HG03139 (cell line): ENCODE measurements at regions not wholly inside any gene's neighbourhood (a gene's known extent, or its start where the extent isn't known, plus 50 kb on each side); places are given as distances from the start of the nearest gene placed in this dataset.
A peak's percentile ranks its signal among the peaks of the same experiment; 100 is the strongest.

Experiments
- ATAC-seq: cut with Tn5 transposase; IDR thresholded peaks from one replicate; pipeline ENCODE4 v1.9.1; 2021; ENCODE audit not compliant: unreplicated experiment

DNA sequence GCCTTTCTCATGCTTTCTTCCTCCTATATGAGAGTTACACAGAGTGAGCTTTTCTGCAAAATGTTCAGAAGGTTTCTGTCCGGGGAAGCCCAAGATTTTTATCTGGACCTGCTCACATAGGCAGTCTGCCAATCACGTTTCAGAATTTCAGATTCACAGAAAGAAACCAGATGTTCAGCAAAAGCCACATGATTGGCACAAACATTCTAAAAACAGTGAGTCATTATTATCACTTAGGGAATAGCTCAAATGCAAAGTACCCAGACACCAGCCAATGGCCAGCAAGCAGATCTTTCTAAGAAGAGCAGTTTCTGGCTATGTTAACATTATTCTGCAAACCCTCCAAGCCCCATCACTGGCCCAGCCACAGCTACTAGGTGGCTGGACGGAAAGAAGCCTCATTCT is 1558.5 kb upstream of the TMEM132C start:
- no peak for ATAC-seq

- no peak for ATAC-seq
Observed at GRCh38 chr12:126718365-126718764, 1548.6 kb upstream of the TMEM132C start.

DNA sequence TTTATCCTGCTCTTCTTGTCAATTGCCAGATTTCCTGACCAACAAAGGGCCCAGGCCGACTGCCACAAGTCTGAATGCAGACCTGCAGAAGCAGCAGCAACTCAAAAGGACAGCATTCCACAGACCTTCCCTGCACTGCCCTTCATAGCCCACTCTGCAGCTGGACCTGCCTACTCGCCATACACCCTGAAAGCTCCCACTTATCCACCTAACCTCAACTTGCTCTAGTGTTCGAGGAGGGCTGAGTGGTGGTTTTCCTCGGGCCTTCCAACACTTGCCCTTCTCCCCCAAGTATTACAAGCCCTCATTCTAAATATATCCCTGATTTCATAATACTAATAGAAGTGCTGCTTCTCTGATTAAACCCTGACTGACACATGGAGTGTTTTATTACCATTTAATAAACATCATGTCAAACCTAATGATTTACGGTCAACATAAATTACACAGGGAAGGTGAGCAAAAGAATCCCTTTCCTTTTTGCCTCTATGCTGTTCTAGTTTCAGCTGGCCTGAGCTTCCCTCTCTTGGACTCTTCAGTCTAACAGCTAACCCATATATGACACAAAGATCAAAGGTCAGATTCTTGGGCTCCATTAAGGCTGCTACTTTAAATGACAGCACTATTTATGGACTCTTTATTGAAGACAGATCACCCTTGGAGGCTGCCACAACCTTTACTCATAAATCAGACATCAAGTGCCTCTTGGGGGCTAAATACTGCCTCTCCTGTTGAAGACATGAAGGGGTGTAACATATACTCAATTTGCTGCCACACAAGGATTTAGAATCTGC is 1546.9 kb upstream of the TMEM132C start:
- no peak for ATAC-seq

DNA sequence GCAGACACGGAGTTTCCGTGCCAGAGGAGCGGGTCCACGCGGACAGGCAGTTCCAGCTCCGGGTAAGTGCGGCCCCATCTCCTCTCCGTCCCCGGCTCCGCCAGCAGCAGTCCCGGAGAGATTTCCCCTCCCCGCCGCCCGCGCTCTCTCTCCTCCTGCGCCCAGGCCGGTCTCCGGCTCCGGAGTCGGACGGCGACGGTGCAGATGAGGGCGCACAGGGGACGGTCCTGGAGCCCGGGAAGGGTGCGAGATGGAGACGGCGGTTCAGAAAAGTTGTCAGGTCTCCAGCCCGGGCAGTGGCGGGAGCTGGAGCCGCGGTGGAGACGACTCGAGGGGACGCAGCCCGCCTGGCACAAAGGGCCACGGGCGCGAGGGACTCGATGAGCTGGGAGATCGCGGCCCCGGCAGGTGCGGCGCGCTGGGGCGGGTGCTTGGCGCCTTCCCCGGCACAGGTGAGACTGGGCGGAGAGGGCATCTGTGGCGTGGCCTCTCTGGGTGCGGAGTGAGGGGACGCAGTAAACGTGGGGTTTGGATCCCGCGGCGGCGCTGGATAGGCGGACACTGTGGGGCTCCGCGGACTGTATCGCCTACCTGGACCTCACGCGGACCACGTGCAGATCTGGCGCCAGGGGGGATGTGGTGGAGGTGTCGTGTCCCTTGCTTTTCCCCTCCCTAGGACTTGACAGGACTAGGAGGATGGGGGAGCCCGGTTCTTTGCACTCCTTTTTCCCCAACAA is 1540.3 kb upstream of the TMEM132C start:
- ATAC-seq = no peak

DNA sequence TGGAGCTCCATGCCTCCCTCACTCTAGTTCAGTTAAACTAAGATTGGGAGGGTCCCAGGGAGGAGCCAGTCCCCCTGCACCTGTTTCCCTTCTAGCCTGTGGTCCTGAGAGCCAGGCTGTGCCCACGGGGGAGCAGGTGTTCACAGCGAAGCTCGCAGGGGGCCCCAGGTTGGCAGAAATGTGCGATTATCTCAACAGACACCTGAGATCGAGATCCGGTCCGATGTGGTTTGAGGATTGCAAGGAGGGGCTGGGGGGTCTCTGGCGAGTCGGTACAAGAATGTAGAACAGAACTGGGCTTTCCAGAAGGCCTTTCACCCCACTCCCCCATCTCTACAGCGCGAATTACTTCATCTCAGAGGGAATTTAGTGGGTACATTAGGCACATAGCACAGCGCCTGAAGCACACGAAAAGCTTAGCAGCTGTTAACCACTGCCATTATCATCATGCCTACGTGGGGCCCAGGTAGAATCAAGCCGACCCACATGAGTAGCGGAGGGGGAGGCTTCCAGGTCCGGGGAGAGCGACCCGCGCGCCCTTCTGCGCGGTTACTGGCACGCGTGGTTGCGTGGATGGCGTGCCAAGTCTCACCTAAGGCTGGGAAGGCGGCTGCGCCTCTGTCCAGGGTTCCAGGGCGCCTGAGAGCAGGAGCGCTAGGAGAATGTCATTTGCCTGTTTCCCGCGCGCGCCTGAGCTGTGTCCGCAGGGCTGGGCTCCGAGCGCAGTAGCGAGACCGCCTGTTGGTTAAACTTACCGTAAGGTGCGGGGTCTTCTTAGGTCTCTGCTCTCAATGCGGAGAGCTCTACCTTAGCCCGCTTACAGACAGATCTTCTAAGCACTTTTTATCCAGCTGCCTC is 1539.5 kb upstream of the TMEM132C start:
- no peak for ATAC-seq

- no peak for ATAC-seq
Observed at GRCh38 chr12:126734296-126734695, 1532.7 kb upstream of the TMEM132C start.

DNA sequence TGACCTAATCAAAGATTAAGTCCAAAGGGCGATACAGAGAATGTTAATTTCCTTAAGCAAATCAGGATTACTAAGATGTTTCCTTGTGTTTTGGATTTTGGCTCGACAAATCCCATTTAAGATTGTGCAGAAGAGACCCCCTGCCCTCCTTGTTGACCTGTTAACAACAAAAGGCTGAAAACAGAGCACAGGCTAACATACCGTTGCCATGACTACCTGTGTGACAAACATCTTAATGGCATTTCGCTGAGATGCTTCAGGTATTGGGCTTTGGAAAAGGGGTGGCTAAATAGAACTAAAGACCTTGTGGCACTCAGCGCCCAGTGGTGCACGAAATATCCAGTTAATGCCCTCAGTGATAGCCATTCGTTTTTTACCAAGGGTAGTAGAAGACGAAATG is 1532.3 kb upstream of the TMEM132C start:
- no peak for ATAC-seq

DNA sequence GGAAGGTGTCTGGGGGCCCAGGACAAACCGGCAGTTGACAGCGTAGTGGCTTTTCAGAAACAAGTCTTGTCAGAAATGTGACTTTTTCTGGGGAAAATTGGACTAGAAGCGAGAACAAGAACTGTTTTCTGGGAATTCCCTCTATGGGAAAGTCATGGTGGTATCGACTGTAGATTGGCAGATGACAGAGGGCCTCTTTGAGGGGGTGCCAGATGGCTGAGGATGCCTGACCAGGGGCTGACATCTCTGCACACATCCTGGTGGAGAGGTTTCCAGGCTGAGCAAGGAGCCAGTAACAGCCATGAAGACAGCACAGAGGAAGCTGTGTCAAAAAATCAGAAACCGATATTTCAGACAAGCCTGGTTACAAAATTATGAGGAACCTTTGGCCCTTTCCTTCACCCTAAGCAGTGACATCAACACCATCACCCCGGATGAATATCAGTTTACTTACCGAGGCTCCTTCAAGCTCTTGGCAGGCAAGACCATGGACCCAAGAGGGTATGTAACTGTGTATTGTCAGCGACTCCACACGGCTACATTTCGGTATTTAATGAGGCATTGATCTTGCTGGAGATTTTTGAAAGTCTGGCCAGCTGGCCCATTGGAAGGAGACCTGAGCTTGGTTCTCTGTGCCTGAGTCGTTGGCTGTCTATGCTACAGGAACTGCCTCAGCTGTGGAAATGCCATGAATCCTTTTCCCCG is 1525.3 kb upstream of the TMEM132C start:
- ATAC-seq = no peak

GRCh38 chr12:126742241-126742641 is 1524.7 kb upstream of the TMEM132C start:
- ATAC-seq = no peak

- ATAC-seq = no peak
Observed at GRCh38 chr12:126747530-126748149, 1519.3 kb upstream of the TMEM132C start.

GRCh38 chr12:126752021-126752420 is 1514.9 kb upstream of the TMEM132C start:
- ATAC-seq = no peak

- ATAC-seq = no peak
Observed at GRCh38 chr12:126757326-126757725, 1509.6 kb upstream of the TMEM132C start.

DNA sequence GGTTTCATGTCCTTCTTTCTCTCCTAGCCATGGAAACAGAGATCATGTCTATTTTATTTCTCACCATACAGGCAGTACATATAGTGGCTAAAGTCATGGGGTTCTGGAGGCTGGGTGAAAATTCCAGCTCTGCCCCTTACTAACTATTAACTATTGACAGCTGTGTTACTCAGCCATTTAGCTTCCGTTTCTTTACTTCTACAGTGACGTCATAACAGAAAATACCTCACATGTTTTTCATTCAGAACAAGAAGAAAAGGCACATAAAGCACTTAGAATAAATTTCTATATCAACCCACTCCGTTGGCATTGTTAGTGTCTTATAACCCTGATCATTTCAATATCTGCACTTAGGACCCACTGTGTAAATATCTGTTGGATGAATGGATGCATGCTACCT is 1506.9 kb upstream of the TMEM132C start:
- no peak for ATAC-seq

DNA sequence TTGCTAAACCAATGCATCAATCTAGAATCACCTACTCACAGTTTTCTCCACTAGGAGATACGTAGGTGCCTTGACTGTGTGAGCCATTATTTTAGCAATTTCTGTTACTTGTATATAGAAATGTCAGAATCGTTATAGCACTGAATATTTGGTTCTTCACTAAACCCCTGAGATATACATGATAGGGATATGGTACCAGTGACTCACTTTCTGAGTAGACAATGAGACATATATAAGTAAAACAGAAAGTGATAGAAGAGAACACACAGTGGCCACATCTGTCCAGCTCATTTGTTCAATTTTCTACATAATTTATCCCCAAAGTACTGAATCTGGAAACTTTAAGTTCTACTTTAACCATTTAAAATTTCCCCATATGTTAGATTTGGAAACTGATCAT is 1505.5 kb upstream of the TMEM132C start:
- ATAC-seq = no peak

DNA sequence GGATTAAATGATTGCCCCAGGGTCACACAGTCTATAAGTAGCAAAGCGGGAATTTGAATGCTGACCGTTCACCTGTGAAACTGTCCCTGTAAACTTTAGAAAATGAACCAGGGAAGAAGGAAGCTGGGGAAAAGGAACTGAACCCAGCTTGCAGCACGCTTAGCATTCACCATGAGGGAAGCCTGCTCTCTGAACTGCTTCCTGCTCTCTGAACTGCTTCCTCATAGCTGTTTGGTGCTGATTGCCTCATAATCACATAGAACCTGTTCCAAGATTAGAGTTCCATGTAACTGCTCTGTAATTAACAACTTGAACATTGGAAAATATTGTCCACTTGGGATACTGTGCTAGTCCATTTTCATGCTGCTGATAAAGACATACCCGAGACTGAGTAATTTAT is 1504.8 kb upstream of the TMEM132C start:
- ATAC-seq = no peak

- ATAC-seq = no peak
Observed at GRCh38 chr12:126763359-126763758, 1503.6 kb upstream of the TMEM132C start.

DNA sequence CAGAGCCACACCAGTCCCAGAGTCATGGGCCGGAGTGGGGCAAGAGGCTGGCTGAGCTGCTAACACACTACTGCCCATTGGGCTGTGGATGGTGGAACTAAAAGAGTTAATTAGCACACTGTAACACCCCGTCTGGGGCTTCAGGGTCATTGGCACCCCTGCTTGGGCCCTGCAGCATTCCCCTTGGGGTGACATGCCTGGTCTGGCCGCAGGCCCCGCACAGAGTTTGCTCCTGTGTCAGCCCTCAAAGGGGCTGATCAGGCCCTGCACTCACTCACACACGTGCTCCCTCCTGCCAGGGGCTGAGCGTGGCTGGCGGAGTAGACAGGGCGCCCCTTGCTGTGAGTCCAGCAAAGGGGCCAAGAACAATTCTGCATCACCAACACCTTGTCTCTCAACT is 1499.6 kb upstream of the TMEM132C start:
- ATAC-seq = no peak

- ATAC-seq = no peak
Observed at GRCh38 chr12:126768517-126768916, 1498.5 kb upstream of the TMEM132C start.

- no peak for ATAC-seq
Observed at GRCh38 chr12:126770188-126770587, 1496.8 kb upstream of the TMEM132C start.

DNA sequence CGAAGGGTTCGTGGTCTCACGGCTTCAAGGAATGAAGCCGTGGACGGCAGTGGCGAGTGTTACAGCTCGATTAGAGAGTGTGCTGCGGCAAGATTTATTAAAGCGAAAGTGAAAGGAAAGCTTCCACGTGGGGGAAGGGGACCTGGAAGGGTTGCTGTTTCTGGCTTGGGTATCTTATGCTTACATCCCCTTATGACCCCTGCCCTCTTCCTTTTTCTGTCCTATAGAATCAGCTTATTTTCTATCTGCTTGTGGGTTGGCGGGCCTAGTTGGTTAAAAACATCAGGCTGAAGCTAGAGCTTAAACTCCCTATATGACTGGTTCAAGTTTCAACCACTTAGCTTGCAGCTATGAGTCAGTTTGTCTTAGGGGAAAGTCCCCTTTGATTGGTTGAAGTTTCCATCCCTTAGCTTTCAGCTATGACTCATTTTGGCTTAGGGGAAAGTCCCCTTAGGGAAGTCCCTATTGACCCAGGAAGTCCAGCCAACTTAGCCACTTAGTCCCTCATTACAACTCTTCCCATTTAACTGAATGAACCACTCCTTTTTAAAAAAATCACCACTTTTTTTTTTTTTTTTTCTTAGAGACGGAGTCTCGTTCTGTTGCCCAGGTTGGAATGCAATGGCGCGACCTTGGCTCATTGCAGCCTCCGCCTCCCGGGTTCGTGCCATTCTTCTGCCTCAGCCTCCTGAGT is 1494.7 kb upstream of the TMEM132C start:
- ATAC-seq = peak; percentile 79
